Thyroid gland (tissue), 4 donors: ENCODE measurements at regions not wholly inside any gene's neighbourhood (a gene's known extent, or its start where the extent isn't known, plus 50 kb on each side); places are given as distances from the start of the nearest gene placed in this dataset.

Experiments used
- DNase-seq, 2 donors: peaks; one replicate each; pipeline ENCODE4 v3.0.0-alpha.2; 2019
- H3K27ac ChIP-seq, 3 donors: fragments of 200-600 bp; sonication (generic); 1 replicate in 2 of 3; 2 replicates in 1 of 3; pipeline ENCODE4 v1.5.1; 2016 to 2019; ENCODE audit warnings: mild to moderate bottlenecking in 1 of 3, moderate library complexity in 1 of 3
- H3K27me3 ChIP-seq: fragments of 200-600 bp; sonication (generic); one replicate; pipeline ENCODE4 v1.5.1; 2019
- H3K36me3 ChIP-seq, 2 donors: fragments of 200-600 bp; sonication (generic); one replicate each; pipeline ENCODE4 v1.5.1; 2016 to 2019
- H3K4me1 ChIP-seq, 2 donors: fragments of 200-600 bp; sonication (generic); one replicate each; pipeline ENCODE4 v1.5.1; 2017 to 2019
- H3K4me3 ChIP-seq, 3 donors: fragments of 200-600 bp; sonication (generic); replicated peaks in 1 of 3; 1 replicate in 2 of 3; 2 replicates in 1 of 3; pipeline ENCODE4 v1.5.1; 2016; ENCODE audit warnings: mild to moderate bottlenecking in 1 of 3
- H3K9me3 ChIP-seq: fragments of 200-600 bp; sonication (generic); one replicate; pipeline ENCODE4 v1.5.1; 2017
- POLR2A ChIP-seq, 2 donors: fragments of 450-650 bp; IDR thresholded peaks; one replicate each; pipeline ENCODE4 v1.6.1; 2017; ENCODE audit warnings: antibody characterized with exemption in 2 of 2, mild to moderate bottlenecking in 2 of 2, moderate library complexity in 1 of 2
- WGBS, 2 donors: methylation state at CpG; one replicate each; pipeline ENCODE4 v1.1.5; 2017; 5-methylcytosine and 5-hydroxymethylcytosine counted together
- intact Hi-C: fragments of 100-400 bp; cut with DNase I; formaldehyde crosslinking; loops from one replicate; pipeline ENCODE4 v1.15.1; 2023
- TF ChIP-seq, protein P1 (sequence below), 6 experiments: fragments of 200-600 bp in 3 of 6; fragments of 450-650 bp in 3 of 6; sonication (generic) in 3 of 6; IDR thresholded peaks; one replicate each; pipeline ENCODE4 v1.5.1; 2016 to 2019; ENCODE audit warnings: antibody characterized with exemption in 6 of 6, mild to moderate bottlenecking in 2 of 6, inconsistent platforms in 1 of 6, moderate library complexity in 1 of 6

DNA sequence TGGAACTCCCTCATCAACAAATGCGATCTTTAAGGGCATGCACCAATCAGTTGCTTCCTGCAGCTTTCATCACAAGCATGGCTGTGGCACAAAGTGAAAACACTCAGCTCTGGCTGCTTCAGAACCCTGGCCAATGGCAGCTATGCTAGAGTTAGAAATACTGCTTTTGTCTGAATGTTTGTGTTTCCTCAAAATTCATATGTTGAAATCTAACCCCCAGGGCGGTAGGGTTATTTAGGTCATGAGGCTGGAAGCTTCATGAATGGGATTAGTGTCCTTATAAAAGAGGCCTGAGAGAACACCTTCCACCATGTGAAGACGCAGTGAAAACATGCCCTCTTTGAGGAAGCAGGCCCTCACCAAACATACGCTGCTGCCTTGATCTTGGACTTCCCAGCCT lies 453.9 kb downstream of the SNAPC1 start:
- intact Hi-C loops, result no loop called here
- no peak overlapping the region for H3K27ac ChIP-seq
- DNase-seq, result no peak
- H3K4me1 ChIP-seq, result no peaks in the 10 kb centered on the region
- 85 to 86% methylated on average over 4 of the region's 4 CpGs for WGBS, 2 donors
- no peaks in the 10 kb centered on the region for H3K9me3 ChIP-seq
- H3K27me3 ChIP-seq, result no peaks in the 10 kb centered on the region
- no peak overlapping the region for H3K4me3 ChIP-seq
- no peaks in the 10 kb centered on the region for H3K36me3 ChIP-seq
- TF ChIP-seq POLR2A (IDR thresholded peaks at IDR 0.05), result no peak
- TF ChIP-seq, protein P1, sequence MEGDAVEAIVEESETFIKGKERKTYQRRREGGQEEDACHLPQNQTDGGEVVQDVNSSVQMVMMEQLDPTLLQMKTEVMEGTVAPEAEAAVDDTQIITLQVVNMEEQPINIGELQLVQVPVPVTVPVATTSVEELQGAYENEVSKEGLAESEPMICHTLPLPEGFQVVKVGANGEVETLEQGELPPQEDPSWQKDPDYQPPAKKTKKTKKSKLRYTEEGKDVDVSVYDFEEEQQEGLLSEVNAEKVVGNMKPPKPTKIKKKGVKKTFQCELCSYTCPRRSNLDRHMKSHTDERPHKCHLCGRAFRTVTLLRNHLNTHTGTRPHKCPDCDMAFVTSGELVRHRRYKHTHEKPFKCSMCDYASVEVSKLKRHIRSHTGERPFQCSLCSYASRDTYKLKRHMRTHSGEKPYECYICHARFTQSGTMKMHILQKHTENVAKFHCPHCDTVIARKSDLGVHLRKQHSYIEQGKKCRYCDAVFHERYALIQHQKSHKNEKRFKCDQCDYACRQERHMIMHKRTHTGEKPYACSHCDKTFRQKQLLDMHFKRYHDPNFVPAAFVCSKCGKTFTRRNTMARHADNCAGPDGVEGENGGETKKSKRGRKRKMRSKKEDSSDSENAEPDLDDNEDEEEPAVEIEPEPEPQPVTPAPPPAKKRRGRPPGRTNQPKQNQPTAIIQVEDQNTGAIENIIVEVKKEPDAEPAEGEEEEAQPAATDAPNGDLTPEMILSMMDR (IDR thresholded peaks at IDR 0.05), result no peak

DNA sequence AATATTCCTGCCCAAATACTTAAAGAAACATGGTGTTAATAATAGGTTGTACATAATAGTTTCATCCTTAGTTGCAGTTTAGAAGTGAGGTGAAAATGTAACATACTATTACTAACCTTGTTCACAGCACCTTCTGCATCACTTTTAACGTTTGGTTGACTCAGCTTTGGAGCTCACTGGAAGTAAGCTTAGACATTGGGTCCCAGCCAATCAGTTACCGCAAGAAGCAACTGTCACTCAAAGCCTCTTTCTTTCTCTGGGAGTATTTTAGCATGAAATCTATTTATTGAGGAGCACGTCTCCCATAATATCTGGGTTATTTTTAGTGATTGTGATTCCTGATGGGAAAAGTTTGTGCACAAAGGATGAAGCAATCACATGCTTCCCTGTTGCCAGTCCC lies 472.6 kb downstream of the SNAPC1 start:
- Histone ChIP-seq H3K36me3 (no peaks in the 10 kb centered on the region), H3K4me1 (no peaks in the 10 kb centered on the region), H3K4me3 (no peak overlapping the region), H3K9me3 (no peaks in the 10 kb centered on the region), H3K27ac (no peak overlapping the region), H3K27me3 (no peaks in the 10 kb centered on the region)
- TF ChIP-seq, protein P1 (IDR thresholded peaks at IDR 0.05), result no peak
- TF ChIP-seq POLR2A (IDR thresholded peaks at IDR 0.05), result no peak
- intact Hi-C loops, result no loop called here
- no peak for DNase-seq
- 72 to 75% methylated on average over 3 of the region's 3 CpGs for WGBS, 2 donors

GRCh38 chr14:62244221-62244620 lies 482.0 kb downstream of the SNAPC1 start:
- 83 to 93% methylated on average over 1 of the region's 1 CpG for WGBS, 2 donors
- TF ChIP-seq POLR2A (IDR thresholded peaks at IDR 0.05), result no peak
- TF ChIP-seq, protein P1 (IDR thresholded peaks at IDR 0.05), result no peak
- H3K27me3 ChIP-seq, result no peaks in the 10 kb centered on the region
- DNase-seq, result no peak
- H3K4me3 ChIP-seq, result no peak overlapping the region
- intact Hi-C loops, result no loop called here
- H3K4me1 ChIP-seq, result no peaks in the 10 kb centered on the region
- H3K36me3 ChIP-seq, result no peaks in the 10 kb centered on the region
- no peaks in the 10 kb centered on the region for H3K9me3 ChIP-seq
- H3K27ac ChIP-seq, result no peak overlapping the region

GRCh38 chr14:62247266-62247665 lies 485.0 kb downstream of the SNAPC1 start:
- intact Hi-C loops, result no loop called here
- WGBS, 2 donors, result 62 to 77% methylated on average over 4 of the region's 4 CpGs

DNA sequence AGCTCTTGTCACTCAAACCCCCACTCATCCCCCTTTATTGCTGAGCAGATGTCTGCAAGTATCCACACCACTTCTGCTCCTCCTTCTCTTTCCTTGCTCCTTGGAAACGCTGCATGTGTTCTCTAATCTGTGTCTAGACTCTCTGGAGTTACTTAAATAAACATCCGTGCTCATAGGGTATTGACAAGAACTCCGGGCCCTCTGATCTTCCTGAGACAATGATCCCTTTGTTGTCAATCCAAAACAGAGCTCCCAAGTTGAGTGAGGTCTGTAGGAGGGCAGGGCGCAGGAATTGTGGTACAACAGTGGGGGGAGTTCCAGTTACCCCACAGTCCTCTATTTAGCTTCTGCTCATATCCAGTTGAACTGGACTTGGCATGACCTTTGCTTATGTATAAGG lies 489.0 kb downstream of the SNAPC1 start:
- intact Hi-C loops, result no loop called here
- Histone ChIP-seq H3K4me3 (no peak overlapping the region), H3K4me1 (no peaks in the 10 kb centered on the region), H3K27ac (no peak overlapping the region), H3K9me3 (no peaks in the 10 kb centered on the region), H3K27me3 (no peaks in the 10 kb centered on the region), H3K36me3 (no peaks in the 10 kb centered on the region)
- TF ChIP-seq, protein P1 (IDR thresholded peaks at IDR 0.05), result no peak
- no peak for TF ChIP-seq POLR2A (IDR thresholded peaks at IDR 0.05)
- WGBS, 2 donors, result 33 to 36% methylated on average over 4 of the region's 4 CpGs
- no peak for DNase-seq

More at GRCh38 chr14:62247266-62247665, 485.0 kb downstream of the SNAPC1 start:
- no peaks in the 10 kb centered on the region for H3K4me1 ChIP-seq
- H3K9me3 ChIP-seq, result no peaks in the 10 kb centered on the region
- no peak for DNase-seq
- TF ChIP-seq POLR2A (IDR thresholded peaks at IDR 0.05), result no peak
- TF ChIP-seq, protein P1 (IDR thresholded peaks at IDR 0.05), result no peak
- H3K36me3 ChIP-seq, result no peaks in the 10 kb centered on the region
- no peaks in the 10 kb centered on the region for H3K27me3 ChIP-seq
- no peak overlapping the region for H3K4me3 ChIP-seq
- no peak overlapping the region for H3K27ac ChIP-seq
